GM18861 (cell line): ENCODE measurements at regions not wholly inside any gene's neighbourhood (a gene's known extent, or its start where the extent isn't known, plus 50 kb on each side); places are given as distances from the start of the nearest gene placed in this dataset.

Source experiments
- ATAC-seq: cut with Tn5 transposase; IDR thresholded peaks from one replicate; pipeline ENCODE4 v1.9.1; 2021; ENCODE audit not compliant: unreplicated experiment

- no peak for ATAC-seq
Observed at GRCh38 chr15:61684749-61685467, 375.3 kb downstream of the VPS13C start.

GRCh38 chr15:61682891-61683735, 377.1 kb downstream of the VPS13C start:
- ATAC-seq, result no peak

GRCh38 chr15:61681676-61682075, 378.6 kb downstream of the VPS13C start:
- ATAC-seq, result no peak

- ATAC-seq, result no peak
Observed at GRCh38 chr15:61681038-61681418, 379.2 kb downstream of the VPS13C start.

- no peak for ATAC-seq
Observed at GRCh38 chr15:61680260-61681037, 379.8 kb downstream of the VPS13C start.

- no peak for ATAC-seq
Observed at GRCh38 chr15:61671736-61672135, 388.5 kb downstream of the VPS13C start.

GRCh38 chr15:61668444-61668843, 391.8 kb downstream of the VPS13C start:
- no peak for ATAC-seq

GRCh38 chr15:61661791-61662190, 398.5 kb downstream of the VPS13C start:
- no peak for ATAC-seq

GRCh38 chr15:61660579-61660978, 399.7 kb downstream of the VPS13C start:
- no peak for ATAC-seq

- ATAC-seq, result no peak
Observed at GRCh38 chr15:61659566-61660190, 400.6 kb downstream of the VPS13C start.

- ATAC-seq, result no peak
Observed at GRCh38 chr15:61657461-61657860, 402.8 kb downstream of the VPS13C start.

GRCh38 chr15:61656391-61656790, 403.9 kb downstream of the VPS13C start:
- ATAC-seq, result no peak

GRCh38 chr15:61655881-61656280, 404.4 kb downstream of the VPS13C start:
- ATAC-seq, result no peak

- no peak for ATAC-seq
Observed at GRCh38 chr15:61654918-61655317, 405.3 kb downstream of the VPS13C start.

- no peak for ATAC-seq
Observed at GRCh38 chr15:61654002-61654740, 406.1 kb downstream of the VPS13C start.

- no peak for ATAC-seq
Observed at GRCh38 chr15:61653110-61653509, 407.1 kb downstream of the VPS13C start.

GRCh38 chr15:61651267-61651666, 409.0 kb downstream of the VPS13C start:
- no peak for ATAC-seq

- no peak for ATAC-seq
Observed at GRCh38 chr15:61649046-61649445, 411.2 kb downstream of the VPS13C start.

GRCh38 chr15:61644550-61644949, 415.4 kb upstream of the RORA start:
- ATAC-seq, result no peak

GRCh38 chr15:61641645-61642044, 412.5 kb upstream of the RORA start:
- no peak for ATAC-seq
